IMR-90 (cell line): ENCODE measurements at regions not wholly inside any gene's neighbourhood (a gene's known extent, or its start where the extent isn't known, plus 50 kb on each side); places are given as distances from the start of the nearest gene placed in this dataset.

ENCODE experiments used
- ATAC-seq: fragments of 200-7000 bp; cut with Tn5 transposase; 2 replicates; pipeline ENCODE4 v1.9.1; 2020; ENCODE audit warnings: low read depth, mild to moderate bottlenecking, moderate library complexity
- BruUV-seq: library from RNA; stranded (reverse); fragments of 400-500 nt; replicated peaks from 2 replicates; lab custom pipeline; 2021; lab: Mats Ljungman, UMichigan
- CTCF ChIA-PET: fragments of 300-600 bp; formaldehyde crosslinking; extraction: SDS; loops from one replicate; lab custom pipeline; 2021; ENCODE audit warnings: antibody characterized with exemption; lab: Yijun Ruan, JAX
- POLR2A ChIA-PET: fragments of 300-600 bp; sonication (Branson Sonifier 250); formaldehyde crosslinking; loops from one replicate; lab custom pipeline; 2022; ENCODE audit warnings: antibody characterized with exemption; ENCODE audit not compliant: unreplicated experiment; lab: Charles Lee
- DNase-seq: peaks from one replicate; pipeline ENCODE4 v3.0.0; 2013
- H2AFZ ChIP-seq: replicated peaks from 2 replicates; pipeline ENCODE3; 2013; ENCODE audit warnings: low read length, mild to moderate bottlenecking; ENCODE audit not compliant: poor library complexity
- H2AK5ac ChIP-seq: 2 replicates; pipeline ENCODE4 v1.6.1; 2013; ENCODE audit warnings: low read depth, low read length, inconsistent platforms
- H2AK9ac ChIP-seq: replicated peaks from 2 replicates; pipeline ENCODE3; 2013; ENCODE audit warnings: mild to moderate bottlenecking, low read depth, low read length, moderate library complexity; ENCODE audit not compliant: poor library complexity
- H2BK120ac ChIP-seq: 2 replicates; pipeline ENCODE4 v1.6.1; 2013; ENCODE audit warnings: low read depth, low read length, inconsistent platforms
- H2BK15ac ChIP-seq: 3 replicates; pipeline ENCODE4 v1.6.1; 2013; ENCODE audit warnings: low read depth, low read length, inconsistent platforms
- H2BK20ac ChIP-seq: 2 replicates; pipeline ENCODE4 v1.6.1; 2013; ENCODE audit warnings: low read depth, mild to moderate bottlenecking, inconsistent platforms, low read length, moderate library complexity
- H2BK5ac ChIP-seq: 2 replicates; pipeline ENCODE4 v1.6.1; 2013; ENCODE audit warnings: mild to moderate bottlenecking, low read depth, low read length, inconsistent platforms; ENCODE audit not compliant: poor library complexity, severe bottlenecking
- H3K14ac ChIP-seq: replicated peaks from 2 replicates; pipeline ENCODE4 v1.6.1; 2013; ENCODE audit warnings: low read depth, low read length, inconsistent platforms
- H3K18ac ChIP-seq: 2 replicates; pipeline ENCODE4 v1.6.1; 2013; ENCODE audit warnings: low read depth, low read length, control low read depth
- H3K23ac ChIP-seq: 2 replicates; pipeline ENCODE4 v1.6.1; 2013; ENCODE audit warnings: low read depth, low read length, inconsistent platforms
- H3K27ac ChIP-seq: 2 replicates; pipeline ENCODE4 v1.5.1; 2013; ENCODE audit warnings: mild to moderate bottlenecking, control low read depth, low read length; ENCODE audit not compliant: insufficient read depth
- H3K27me3 ChIP-seq: 2 replicates; pipeline ENCODE4 v1.6.1; 2013; ENCODE audit warnings: low read length; ENCODE audit not compliant: control insufficient read depth, insufficient read depth
- H3K36me3 ChIP-seq: 2 replicates; pipeline ENCODE4 v1.6.1; 2013; ENCODE audit warnings: low read length, mixed read lengths; ENCODE audit not compliant: control insufficient read depth, insufficient read depth
- H3K4ac ChIP-seq: 2 replicates; pipeline ENCODE4 v1.6.1; 2013; ENCODE audit warnings: low read depth, low read length, inconsistent platforms
- H3K4me1 ChIP-seq: 2 replicates; pipeline ENCODE4 v1.6.1; 2013; ENCODE audit warnings: low read length, mixed read lengths; ENCODE audit not compliant: control insufficient read depth, insufficient read depth
- H3K4me2 ChIP-seq: 2 replicates; pipeline ENCODE4 v1.6.1; 2013; ENCODE audit warnings: low read depth, mild to moderate bottlenecking, control low read depth, low read length, moderate library complexity
- H3K4me3 ChIP-seq: 2 replicates; pipeline ENCODE4 v1.5.1; 2013; ENCODE audit warnings: low read depth, mild to moderate bottlenecking, control low read depth, low read length, moderate library complexity; ENCODE audit not compliant: insufficient read depth
- H3K56ac ChIP-seq: 2 replicates; pipeline ENCODE4 v1.6.1; 2013; ENCODE audit warnings: low read length, inconsistent platforms; ENCODE audit not compliant: insufficient read depth; ENCODE audit errors: extremely low read depth
- H3K79me1 ChIP-seq, 2 experiments: 2 replicates each; pipeline ENCODE4 v1.6.1; 2013; ENCODE audit warnings: low read length in 2 of 2, inconsistent platforms in 1 of 2, low read depth in 1 of 2
- H3K9ac ChIP-seq: 2 replicates; pipeline ENCODE4 v1.6.1; 2013; ENCODE audit warnings: low read depth, low read length, control low read depth
- H3K9me1 ChIP-seq: 2 replicates; pipeline ENCODE4 v1.6.1; 2013; ENCODE audit warnings: low read length, inconsistent platforms; ENCODE audit not compliant: insufficient read depth
- H3K9me3 ChIP-seq: 2 replicates; pipeline ENCODE4 v1.6.1; 2013; ENCODE audit warnings: low read length; ENCODE audit not compliant: control insufficient read depth, insufficient read depth
- H4K20me1 ChIP-seq: 2 replicates; pipeline ENCODE4 v1.6.1; 2013; ENCODE audit warnings: low read length, inconsistent platforms; ENCODE audit not compliant: insufficient read depth
- H4K5ac ChIP-seq: 2 replicates; pipeline ENCODE4 v1.6.1; 2013; ENCODE audit warnings: mild to moderate bottlenecking, low read depth, low read length, control low read depth
- H4K8ac ChIP-seq, 2 experiments: 2 replicates each; pipeline ENCODE4 v1.6.1; 2013; ENCODE audit warnings: low read depth in 2 of 2, low read length in 2 of 2, control low read depth in 1 of 2, inconsistent platforms in 1 of 2
- H4K91ac ChIP-seq: 2 replicates; pipeline ENCODE4 v1.6.1; 2013; ENCODE audit warnings: low read depth, low read length, inconsistent platforms; ENCODE audit not compliant: insufficient read depth
- BHLHE40 ChIP-seq: fragments of 150-350 bp; IDR thresholded peaks from 2 replicates; pipeline ENCODE4 v1.6.1; 2016; ENCODE audit warnings: mild to moderate bottlenecking, low read depth, low read length
- CEBPB ChIP-seq: IDR thresholded peaks from 2 replicates; pipeline ENCODE4 v1.6.1; 2012; ENCODE audit warnings: low read depth, low read length, improper control_type of control experiment
- CHD1 ChIP-seq: IDR thresholded peaks from 2 replicates; pipeline ENCODE4 v1.6.1; 2012; ENCODE audit warnings: low read depth, low read length, improper control_type of control experiment
- CTCF ChIP-seq: conservative IDR thresholded peaks from 2 replicates; pipeline ENCODE4 v1.5.1; 2012; ENCODE audit warnings: mild to moderate bottlenecking, low read depth, low read length, improper control_type of control experiment
- FOS ChIP-seq: fragments of 150-350 bp; IDR thresholded peaks from 2 replicates; pipeline ENCODE4 v1.6.1; 2016; ENCODE audit warnings: low read depth, low read length
- MAZ ChIP-seq: IDR thresholded peaks from 2 replicates; pipeline ENCODE4 v1.6.1; 2012; ENCODE audit warnings: low read depth, mild to moderate bottlenecking, low read length, improper control_type of control experiment, moderate library complexity, borderline replicate concordance
- MXI1 ChIP-seq: IDR thresholded peaks from 2 replicates; pipeline ENCODE4 v1.6.1; 2012; ENCODE audit warnings: low read depth, mild to moderate bottlenecking, low read length, moderate library complexity, borderline replicate concordance
- NFE2L2 ChIP-seq: fragments of 150-350 bp; IDR thresholded peaks from 2 replicates; pipeline ENCODE4 v1.6.1; 2016; ENCODE audit warnings: low read depth, mild to moderate bottlenecking, low read length
- POLR2A ChIP-seq: IDR thresholded peaks from 2 replicates; pipeline ENCODE4 v1.6.1; 2012; ENCODE audit warnings: mild to moderate bottlenecking, low read depth, low read length
- RCOR1 ChIP-seq: IDR thresholded peaks from 2 replicates; pipeline ENCODE4 v1.6.1; 2012; ENCODE audit warnings: mild to moderate bottlenecking, low read length, improper control_type of control experiment; ENCODE audit not compliant: insufficient replicate concordance
- RFX5 ChIP-seq: IDR thresholded peaks from 2 replicates; pipeline ENCODE4 v1.8.0; 2012; ENCODE audit warnings: low read depth, mild to moderate bottlenecking, low read length, moderate library complexity
- SMC3 ChIP-seq: fragments of 150-350 bp; IDR thresholded peaks from 2 replicates; pipeline ENCODE4 v1.6.1; 2016; ENCODE audit warnings: low read depth, mild to moderate bottlenecking, antibody characterized with exemption, low read length, moderate library complexity
- WGBS, 2 experiments: methylation state at CpG; one replicate each; pipeline versions ENCODE4 v1.1.5 to v1.1.7; 2013; ENCODE audit warnings: missing lambda C conversion rate in 2 of 2; ENCODE audit not compliant: insufficient read length in 1 of 2; ENCODE audit errors: extremely low coverage in 2 of 2; 5-methylcytosine and 5-hydroxymethylcytosine counted together
- dilution Hi-C: fragments of 300-500 bp; cut with HindIII; formaldehyde crosslinking; loops from one replicate; pipeline ENCODE4 v1.14.3; 2018; ENCODE audit warnings: low sequenced_read_pairs; ENCODE audit not compliant: unreplicated experiment
- in situ Hi-C: fragments of 300-500 bp; cut with MboI; formaldehyde crosslinking; loops from 3 replicates; pipeline ENCODE4 v1.14.3; 2019; ENCODE audit warnings: low sequenced_read_pairs, inconsistent platforms, mixed read lengths
- intact Hi-C: fragments of 100-400 bp; cut with micrococcal nuclease; formaldehyde crosslinking; loops from 2 replicates; pipeline ENCODE4 v1.10.0; 2022

DNA sequence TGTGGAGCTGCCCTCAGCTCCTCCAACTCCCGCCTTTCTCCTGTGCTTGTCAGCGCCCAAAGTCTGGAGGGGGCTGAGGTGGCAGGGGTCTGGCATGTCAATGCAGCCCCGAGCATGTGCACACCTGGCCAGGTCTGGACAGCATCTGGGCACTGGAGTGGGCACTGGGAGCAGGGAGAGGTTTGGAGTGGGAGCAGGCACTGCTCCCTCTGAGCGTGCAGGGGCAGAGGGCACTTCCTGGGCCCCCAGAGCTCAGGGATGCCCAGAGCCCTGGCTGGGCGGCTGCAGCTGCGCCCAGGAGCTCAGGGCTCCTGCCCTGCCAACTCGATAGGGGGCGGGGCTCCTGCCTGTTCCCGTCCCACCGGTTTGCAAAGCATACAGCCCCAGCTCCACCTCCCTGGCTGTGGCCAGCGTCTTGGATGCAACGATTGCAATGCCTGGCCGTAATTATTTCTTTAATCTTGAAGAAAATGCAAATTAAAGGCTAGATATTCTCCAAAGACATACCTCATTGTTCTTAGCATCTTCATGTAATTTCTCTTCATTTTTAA, 57.4 kb upstream of the LDAH start:
- Histone ChIP-seq H3K23ac (no peak overlapping the region), H4K91ac (no peak overlapping the region), H2AFZ (no peak overlapping the region), H3K18ac (no peak overlapping the region), H3K4me3 (no peak overlapping the region), H4K20me1 (no peaks in the 10 kb centered on the region), H3K36me3 (no peaks in the 10 kb centered on the region), H3K27ac (no peak overlapping the region), H2BK15ac (no peak overlapping the region), H3K4me2 (no peak overlapping the region), H3K9me1 (no peaks in the 10 kb centered on the region), H3K9ac (no peak overlapping the region), H2BK120ac (no peak overlapping the region), H3K79me1 (no peaks in the 10 kb centered on the region), H2AK5ac (no peak overlapping the region), H3K4ac (no peak overlapping the region), H3K9me3 (no peaks in the 10 kb centered on the region), H2BK5ac (no peak overlapping the region), H2BK20ac (no peak overlapping the region), H4K8ac (no peak overlapping the region), H3K14ac (no peak overlapping the region), H2AK9ac (no peak overlapping the region), H3K27me3 (no peaks in the 10 kb centered on the region), H3K4me1 (no peaks in the 10 kb centered on the region), H3K56ac (no peak overlapping the region), H4K5ac (no peak overlapping the region)
- CTCF ChIA-PET = no interaction called here
- ATAC-seq = no peak
- intact Hi-C loops = no loop called here
- dilution Hi-C loops = no loop called here
- 14% methylated on average over 1 of the region's 13 CpGs; no CpG with 5 or more reads in 1 of the 2 experiments for WGBS, 2 experiments
- POLR2A ChIA-PET = no interaction called here
- DNase-seq = no peak
- BruUV-seq = no TSS peak
- no peak for TF ChIP-seq BHLHE40
- no peak for TF ChIP-seq MAZ
- no peak for TF ChIP-seq MXI1
- no peak for TF ChIP-seq CTCF
- no peak for TF ChIP-seq CEBPB
- no peak for TF ChIP-seq POLR2A
- no peak for TF ChIP-seq FOS
- no peak for TF ChIP-seq CHD1
- TF ChIP-seq SMC3 = no peak
- no peak for TF ChIP-seq NFE2L2
- TF ChIP-seq RFX5 = no peak
- TF ChIP-seq RCOR1 = no peak
- in situ Hi-C loops = no loop called here
